ENCODE measurements at regions not wholly inside any gene's neighbourhood (a gene's known extent, or its start where the extent isn't known, plus 50 kb on each side); places are given as distances from the start of the nearest gene placed in this dataset.

- Histone ChIP-seq H3K4me2 (ENCODE audit: insufficient read depth, low read length) (no peak overlapping the region), H3K4me1 (ENCODE audit: control insufficient read depth, extremely low read depth, insufficient read depth, low read length) (no peaks in the 10 kb centered on the region), H3K9ac (replicated peaks; ENCODE audit: extremely low read depth, insufficient read depth, low read length) (no peak overlapping the region), H3K9me3 (replicated peaks; ENCODE audit: control insufficient read depth, insufficient read depth, low read length) (peaks cover 11% of the 10 kb centered on the region), H3K27ac (ENCODE audit: insufficient read depth, low read depth, low read length) (no peak overlapping the region), H4K20me1 (replicated peaks; ENCODE audit: control insufficient read depth, extremely low read depth, insufficient read depth, low read length) (no peaks in the 10 kb centered on the region), H3K4me3 (replicated peaks in 1 of 3; ENCODE audit: insufficient read depth in 1 of 3, low read depth in 1 of 3, low read length in 3 of 3) (no peak overlapping the region), H3K36me3 (ENCODE audit: control insufficient read depth in 2 of 2, extremely low read depth in 1 of 2, insufficient read depth in 2 of 2, low read length in 2 of 2) (no peaks in the 10 kb centered on the region), H3K9me1 (replicated peaks; ENCODE audit: control insufficient read depth, extremely low read depth, insufficient read depth, low read length) (no peaks in the 10 kb centered on the region), H3K79me2 (ENCODE audit: control insufficient read depth, insufficient read depth, low read length) (no peaks in the 10 kb centered on the region), H3K27me3 (ENCODE audit: control insufficient read depth in 2 of 2, insufficient read depth in 2 of 2, low read length in 2 of 2) (no peaks in the 10 kb centered on the region), H2AFZ (ENCODE audit: low read depth, low read length) (no peak overlapping the region)
- intact Hi-C loops (cut with micrococcal nuclease): no loop called here
- no TSS peak for BruUV-seq (replicated peaks)
- POLR2A ChIA-PET: no interaction called here
- TF ChIP-seq CTCF (IDR thresholded peaks at IDR 0.05; ENCODE audit: extremely low read depth in 1 of 2, insufficient read depth in 1 of 2, low read depth in 1 of 2, low read length in 2 of 2) (no peak), FOS (IDR thresholded peaks at IDR 0.05; ENCODE audit: borderline replicate concordance, insufficient read depth, low read length) (no peak), EZH2 (IDR thresholded peaks at IDR 0.05; ENCODE audit: borderline replicate concordance, low read depth, low read length, severe bottlenecking) (no peak), GATA2 (IDR thresholded peaks at IDR 0.05; ENCODE audit: insufficient read depth, insufficient read length, low read depth, low read length) (no peak), JUN (IDR thresholded peaks at IDR 0.05; ENCODE audit: borderline replicate concordance, insufficient read depth, insufficient read length, low read depth) (no peak), MYC (IDR thresholded peaks at IDR 0.05; ENCODE audit: low read depth, low read length) (no peak), POLR2A (IDR thresholded peaks at IDR 0.05; ENCODE audit: low read depth, low read length) (no peak), POLR2AphosphoS5 (IDR thresholded peaks at IDR 0.05; ENCODE audit: insufficient read depth, low read depth, low read length) (no peak), MAX (IDR thresholded peaks at IDR 0.05; ENCODE audit: insufficient read depth, insufficient read length) (no peak)
- no peak for FAIRE-seq
- DNase-seq (ENCODE audit: low read depth, low spot score): no peak
- CTCF ChIA-PET: no interaction called here
- dilution Hi-C loops (cut with MboI; ENCODE audit: extremely low pct_ligation_motif_present, low sequenced_read_pairs): no loop called here
Measured at GRCh38 chr5:2669913-2670312, 81.6 kb downstream of the IRX2 start.

Data from endothelial cell of umbilical vein (primary cell).